GM18909 (cell line): ENCODE measurements at regions not wholly inside any gene's neighbourhood (a gene's known extent, or its start where the extent isn't known, plus 50 kb on each side); places are given as distances from the start of the nearest gene placed in this dataset.
"Not testable (repeated sequence)": the region's sequence is repeated elsewhere in the genome, so short reads cannot be mapped to it uniquely, and the experiment has no call there.

Experiments used
- ATAC-seq: cut with Tn5 transposase; IDR thresholded peaks from one replicate; pipeline ENCODE4 v1.9.1; 2021; ENCODE audit warnings: mild to moderate bottlenecking; ENCODE audit not compliant: unreplicated experiment, poor library complexity

GRCh38 chr5:8730194-8730593 is 815.7 kb downstream of the SEMA5A start:
- ATAC-seq: no peak

- ATAC-seq: not testable (repeated sequence)
These were observed 814.8 kb downstream of the SEMA5A start for GRCh38 chr5:8731110-8731509.

GRCh38 chr5:8740595-8740994 is 805.3 kb downstream of the SEMA5A start:
- ATAC-seq: no peak

- ATAC-seq: no peak
These were observed 796.3 kb downstream of the SEMA5A start for GRCh38 chr5:8749556-8749955.

- ATAC-seq: no peak
These were observed 795.8 kb downstream of the SEMA5A start for GRCh38 chr5:8750100-8750499.

GRCh38 chr5:8751971-8752370 is 793.9 kb downstream of the SEMA5A start:
- no peak for ATAC-seq

GRCh38 chr5:8752595-8752994 is 793.3 kb downstream of the SEMA5A start:
- ATAC-seq: no peak

GRCh38 chr5:8756498-8757084 is 789.3 kb downstream of the SEMA5A start:
- ATAC-seq: no peak

GRCh38 chr5:8765886-8766285 is 780.0 kb downstream of the SEMA5A start:
- ATAC-seq: no peak

GRCh38 chr5:8766448-8766847 is 779.4 kb downstream of the SEMA5A start:
- no peak for ATAC-seq

GRCh38 chr5:8767111-8767510 is 778.8 kb downstream of the SEMA5A start:
- ATAC-seq: no peak

- ATAC-seq: no peak
These were observed 778.1 kb downstream of the SEMA5A start for GRCh38 chr5:8767746-8768145.

- ATAC-seq: no peak
These were observed 776.2 kb downstream of the SEMA5A start for GRCh38 chr5:8769631-8770030.

GRCh38 chr5:8770431-8770830 is 775.4 kb downstream of the SEMA5A start:
- no peak for ATAC-seq

- no peak for ATAC-seq
These were observed 772.7 kb downstream of the SEMA5A start for GRCh38 chr5:8773046-8773615.

GRCh38 chr5:8784692-8785091 is 761.2 kb downstream of the SEMA5A start:
- no peak for ATAC-seq

- no peak for ATAC-seq
These were observed 757.6 kb downstream of the SEMA5A start for GRCh38 chr5:8788246-8788645.

GRCh38 chr5:8805653-8806052 is 740.2 kb downstream of the SEMA5A start:
- no peak for ATAC-seq

- ATAC-seq: no peak
These were observed 738.2 kb downstream of the SEMA5A start for GRCh38 chr5:8807636-8808035.

GRCh38 chr5:8811581-8811980 is 734.3 kb downstream of the SEMA5A start:
- no peak for ATAC-seq

- ATAC-seq: no peak
These were observed 732.7 kb downstream of the SEMA5A start for GRCh38 chr5:8813180-8813579.

- ATAC-seq: no peak
These were observed 731.8 kb downstream of the SEMA5A start for GRCh38 chr5:8814105-8814504.
